Glutamatergic neuron (in vitro differentiated cells): ENCODE measurements at regions not wholly inside any gene's neighbourhood (a gene's known extent, or its start where the extent isn't known, plus 50 kb on each side); places are given as distances from the start of the nearest gene placed in this dataset.

ENCODE experiments used
- DNase-seq: peaks from one replicate; pipeline ENCODE4 v3.0.0; 2022
- H3K27ac Mint-ChIP-seq: one replicate; pipeline ENCODE4 v1.8.0; 2020; ENCODE audit warnings: mild to moderate bottlenecking, mixed read lengths, inconsistent platforms; ENCODE audit not compliant: unreplicated experiment
- H3K27me3 Mint-ChIP-seq: one replicate; pipeline ENCODE4 v1.8.0; 2020; ENCODE audit warnings: mild to moderate bottlenecking, moderate library complexity, mixed read lengths, inconsistent platforms; ENCODE audit not compliant: unreplicated experiment
- H3K36me3 Mint-ChIP-seq: one replicate; pipeline ENCODE4 v1.8.0; 2020; ENCODE audit warnings: mild to moderate bottlenecking, mixed read lengths, inconsistent platforms; ENCODE audit not compliant: unreplicated experiment
- H3K4me1 Mint-ChIP-seq: one replicate; pipeline ENCODE4 v1.8.0; 2020; ENCODE audit warnings: mild to moderate bottlenecking, low read depth, mixed read lengths, inconsistent platforms; ENCODE audit not compliant: unreplicated experiment
- H3K4me3 Mint-ChIP-seq: one replicate; pipeline ENCODE4 v1.8.0; 2020; ENCODE audit warnings: mild to moderate bottlenecking, mixed read lengths, inconsistent platforms; ENCODE audit not compliant: unreplicated experiment
- H3K9me3 Mint-ChIP-seq: one replicate; pipeline ENCODE4 v1.8.0; 2020; ENCODE audit warnings: mild to moderate bottlenecking, moderate library complexity, mixed read lengths, inconsistent platforms; ENCODE audit not compliant: unreplicated experiment
- TF ChIP-seq, protein P1 (sequence below): fragments of 200-600 bp; sonication (generic); IDR thresholded peaks from one replicate; pipeline ENCODE4 v1.5.0; 2021; ENCODE audit not compliant: partially characterized antibody, unreplicated experiment

- no peak overlapping the region for H3K4me3 Mint-ChIP-seq
- H3K9me3 Mint-ChIP-seq: no peaks in the 10 kb centered on the region
- TF ChIP-seq, protein P1, sequence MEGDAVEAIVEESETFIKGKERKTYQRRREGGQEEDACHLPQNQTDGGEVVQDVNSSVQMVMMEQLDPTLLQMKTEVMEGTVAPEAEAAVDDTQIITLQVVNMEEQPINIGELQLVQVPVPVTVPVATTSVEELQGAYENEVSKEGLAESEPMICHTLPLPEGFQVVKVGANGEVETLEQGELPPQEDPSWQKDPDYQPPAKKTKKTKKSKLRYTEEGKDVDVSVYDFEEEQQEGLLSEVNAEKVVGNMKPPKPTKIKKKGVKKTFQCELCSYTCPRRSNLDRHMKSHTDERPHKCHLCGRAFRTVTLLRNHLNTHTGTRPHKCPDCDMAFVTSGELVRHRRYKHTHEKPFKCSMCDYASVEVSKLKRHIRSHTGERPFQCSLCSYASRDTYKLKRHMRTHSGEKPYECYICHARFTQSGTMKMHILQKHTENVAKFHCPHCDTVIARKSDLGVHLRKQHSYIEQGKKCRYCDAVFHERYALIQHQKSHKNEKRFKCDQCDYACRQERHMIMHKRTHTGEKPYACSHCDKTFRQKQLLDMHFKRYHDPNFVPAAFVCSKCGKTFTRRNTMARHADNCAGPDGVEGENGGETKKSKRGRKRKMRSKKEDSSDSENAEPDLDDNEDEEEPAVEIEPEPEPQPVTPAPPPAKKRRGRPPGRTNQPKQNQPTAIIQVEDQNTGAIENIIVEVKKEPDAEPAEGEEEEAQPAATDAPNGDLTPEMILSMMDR: no peak
- no peak overlapping the region for H3K27ac Mint-ChIP-seq
- H3K4me1 Mint-ChIP-seq: no peaks in the 10 kb centered on the region
- no peak for DNase-seq
- no peaks in the 10 kb centered on the region for H3K36me3 Mint-ChIP-seq
- no peaks in the 10 kb centered on the region for H3K27me3 Mint-ChIP-seq
Observed at GRCh38 chr4:12644261-12644660, 839.9 kb downstream of the RAB28 start.

- TF ChIP-seq, protein P1: no peak
- DNase-seq: no peak
- Mint-ChIP-seq H3K4me3 (no peak overlapping the region), H3K4me1 (no peaks in the 10 kb centered on the region), H3K27me3 (no peaks in the 10 kb centered on the region), H3K9me3 (no peaks in the 10 kb centered on the region), H3K27ac (no peak overlapping the region), H3K36me3 (peaks cover 4% of the 10 kb centered on the region)
Observed at GRCh38 chr4:12636191-12636590, 847.9 kb downstream of the RAB28 start.

- Mint-ChIP-seq H3K27me3 (no peaks in the 10 kb centered on the region), H3K9me3 (no peaks in the 10 kb centered on the region), H3K36me3 (peaks cover 4% of the 10 kb centered on the region), H3K27ac (no peak overlapping the region), H3K4me1 (no peaks in the 10 kb centered on the region), H3K4me3 (no peak overlapping the region)
- DNase-seq: no peak
- TF ChIP-seq, protein P1: no peak
Observed at GRCh38 chr4:12635629-12636028, 848.5 kb downstream of the RAB28 start.

DNA sequence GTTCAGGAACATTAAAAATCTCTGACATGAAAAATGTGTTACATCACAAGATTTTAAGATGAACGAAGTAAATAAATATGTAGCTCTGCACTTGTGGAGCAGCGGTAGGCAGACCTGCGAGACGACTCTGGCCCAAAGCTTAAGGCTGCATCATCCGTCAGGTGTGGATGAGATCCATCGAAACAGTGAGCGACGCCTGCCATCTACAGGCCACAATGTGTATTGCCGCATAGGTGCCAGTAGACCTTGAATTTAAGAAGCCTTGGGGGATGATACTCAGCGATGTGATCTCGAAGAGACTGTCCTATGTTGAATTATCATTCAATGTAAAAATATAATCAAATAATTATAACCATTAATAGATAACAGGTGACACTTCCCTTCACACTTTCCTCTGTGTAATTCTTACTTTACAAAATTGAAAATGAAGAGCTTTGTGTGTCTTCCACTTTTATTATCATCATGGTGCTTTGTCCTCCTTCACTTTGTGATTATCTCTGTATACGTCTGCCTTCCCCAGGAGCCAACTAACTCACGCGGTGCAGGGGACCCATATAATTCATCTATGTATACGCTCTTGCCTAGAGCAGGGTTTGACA, 851.0 kb downstream of the RAB28 start:
- no peak overlapping the region for H3K27ac Mint-ChIP-seq

GRCh38 chr4:12615822-12616221, 868.3 kb downstream of the RAB28 start:
- no peak overlapping the region for H3K27ac Mint-ChIP-seq
- H3K27me3 Mint-ChIP-seq: no peaks in the 10 kb centered on the region
- H3K4me1 Mint-ChIP-seq: no peaks in the 10 kb centered on the region
- H3K4me3 Mint-ChIP-seq: no peak overlapping the region
- H3K36me3 Mint-ChIP-seq: no peaks in the 10 kb centered on the region
- DNase-seq: no peak
- no peaks in the 10 kb centered on the region for H3K9me3 Mint-ChIP-seq
- TF ChIP-seq, protein P1: no peak

More for the DNA sequence above, 851.0 kb downstream of the RAB28 start:
- Mint-ChIP-seq H3K36me3 (peaks cover 4% of the 10 kb centered on the region), H3K4me3 (no peak overlapping the region), H3K9me3 (no peaks in the 10 kb centered on the region), H3K4me1 (no peaks in the 10 kb centered on the region), H3K27me3 (no peaks in the 10 kb centered on the region)
- DNase-seq: peak; percentile 89
- TF ChIP-seq, protein P1: peak; percentile 92
